Activated gamma-delta T cell treated with anti-CD3 and anti-CD28 coated beads, Interleukin-2, amount 50 U/mL, for 16 hours (primary cell): ENCODE measurements at regions not wholly inside any gene's neighbourhood (a gene's known extent, or its start where the extent isn't known, plus 50 kb on each side); places are given as distances from the start of the nearest gene placed in this dataset.
"Not testable (repeated sequence)": the region's sequence is repeated elsewhere in the genome, so short reads cannot be mapped to it uniquely, and the experiment has no call there.

ENCODE experiments used
- DNase-seq: peaks from one replicate; pipeline ENCODE4 v3.0.0-alpha.2; 2020; ENCODE audit warnings: low read depth

GRCh38 chr3:153442799-153443487 is 280.9 kb downstream of the RAP2B start:
- no peak for DNase-seq

GRCh38 chr3:153443961-153444360 is 281.9 kb downstream of the RAP2B start:
- DNase-seq: no peak

DNA sequence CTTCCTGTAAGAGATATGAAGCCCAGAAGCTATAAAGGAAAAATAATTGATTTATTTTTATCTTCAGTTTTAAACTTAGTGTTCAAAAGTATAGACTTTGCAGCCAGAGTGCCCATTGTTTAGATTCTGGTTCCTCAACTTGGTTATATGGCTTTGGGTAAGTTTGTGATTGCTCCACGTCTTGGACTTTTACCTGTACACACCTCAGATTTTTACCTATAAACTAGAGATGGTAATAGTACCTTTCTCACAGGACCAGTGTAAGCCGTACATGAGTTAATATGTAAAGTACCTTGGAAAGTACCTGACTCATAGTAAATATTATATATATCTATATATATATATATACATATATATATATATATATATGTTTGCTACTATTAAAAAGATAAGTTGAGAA is 283.8 kb downstream of the RAP2B start:
- no peak for DNase-seq

GRCh38 chr3:153448151-153448829 is 286.3 kb downstream of the RAP2B start:
- no peak for DNase-seq

- no peak for DNase-seq
These were observed 295.0 kb downstream of the RAP2B start for GRCh38 chr3:153456833-153457545.

GRCh38 chr3:153458881-153459280 is 296.9 kb downstream of the RAP2B start:
- DNase-seq: no peak

GRCh38 chr3:153462545-153462944 is 300.5 kb downstream of the RAP2B start:
- DNase-seq: no peak

DNA sequence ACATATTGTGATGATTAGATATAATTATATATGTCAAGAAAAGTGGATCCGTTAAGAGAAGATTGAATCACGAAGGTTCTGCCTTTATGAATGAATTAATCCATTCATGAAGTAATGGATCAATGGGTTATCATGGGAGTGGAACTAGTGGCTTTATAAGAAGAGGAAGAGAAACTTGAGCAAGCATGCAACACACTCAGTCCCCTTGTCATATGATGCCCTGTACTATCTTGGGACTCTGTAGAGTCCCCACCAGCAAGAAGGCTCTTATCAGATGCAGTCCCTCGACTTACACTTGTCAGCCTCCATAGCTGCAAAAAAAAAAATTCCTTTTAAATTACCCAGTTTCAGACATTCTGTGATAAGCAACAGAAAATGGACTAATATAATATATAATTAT is 301.9 kb downstream of the RAP2B start:
- DNase-seq: no peak

DNA sequence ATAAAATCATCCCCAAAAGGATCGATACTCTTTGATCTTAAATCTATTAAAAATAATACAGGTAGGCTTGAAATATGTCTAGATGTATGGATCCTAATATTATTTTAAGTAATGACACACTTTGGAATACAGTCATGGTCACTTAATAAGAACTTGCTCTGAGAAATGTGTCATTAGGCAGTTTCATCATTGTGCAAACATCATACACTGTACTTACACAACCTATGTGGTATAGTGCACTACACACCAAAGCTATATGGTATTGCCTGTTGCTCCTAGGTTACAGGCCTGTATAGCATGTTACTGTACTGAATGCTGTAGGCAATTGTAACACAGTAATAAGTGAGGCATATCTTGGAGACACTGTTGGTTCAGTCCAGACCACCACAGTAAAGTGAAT is 307.1 kb downstream of the RAP2B start:
- no peak for DNase-seq

- DNase-seq: no peak
These were observed 322.8 kb downstream of the RAP2B start for GRCh38 chr3:153484842-153485241.

DNA sequence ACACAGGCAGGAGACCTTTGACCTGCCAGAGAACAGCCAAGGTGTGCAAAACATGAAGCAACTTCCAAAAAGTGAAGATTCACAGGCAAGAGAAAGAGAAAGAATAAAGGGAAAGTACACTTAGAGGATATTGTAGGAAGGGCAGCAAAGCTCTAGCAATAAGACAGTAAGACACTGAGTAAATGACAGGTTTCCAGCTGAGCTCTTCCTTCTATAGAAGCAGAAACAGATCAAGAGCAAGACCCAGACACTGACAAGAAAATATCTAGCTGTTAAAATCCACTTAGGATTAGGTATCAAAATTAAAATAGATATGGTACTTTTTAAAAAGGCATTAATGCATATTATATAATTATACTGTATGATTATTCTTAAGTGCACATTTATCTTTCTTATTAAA is 333.4 kb downstream of the RAP2B start:
- no peak for DNase-seq

GRCh38 chr3:153502682-153503081 is 340.7 kb downstream of the RAP2B start:
- no peak for DNase-seq

DNA sequence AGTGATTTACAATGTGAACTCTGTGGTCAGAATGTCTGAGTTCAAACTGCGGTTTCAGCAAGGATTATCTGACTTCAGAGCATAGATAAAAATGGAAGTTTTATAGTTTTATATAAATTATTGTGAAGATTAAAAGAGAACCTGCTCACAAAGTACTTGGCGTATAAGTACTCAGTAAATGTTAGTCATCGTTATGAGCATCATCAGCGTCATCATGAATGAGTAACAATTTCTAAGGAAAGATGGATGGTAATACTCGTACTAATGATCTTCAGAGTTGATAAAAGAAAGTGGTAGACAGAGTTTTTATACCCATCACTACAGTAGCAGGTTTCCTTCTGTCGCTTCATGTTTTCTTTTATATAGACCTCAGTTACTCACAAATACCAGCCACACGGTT is 341.8 kb downstream of the RAP2B start:
- DNase-seq: no peak

DNA sequence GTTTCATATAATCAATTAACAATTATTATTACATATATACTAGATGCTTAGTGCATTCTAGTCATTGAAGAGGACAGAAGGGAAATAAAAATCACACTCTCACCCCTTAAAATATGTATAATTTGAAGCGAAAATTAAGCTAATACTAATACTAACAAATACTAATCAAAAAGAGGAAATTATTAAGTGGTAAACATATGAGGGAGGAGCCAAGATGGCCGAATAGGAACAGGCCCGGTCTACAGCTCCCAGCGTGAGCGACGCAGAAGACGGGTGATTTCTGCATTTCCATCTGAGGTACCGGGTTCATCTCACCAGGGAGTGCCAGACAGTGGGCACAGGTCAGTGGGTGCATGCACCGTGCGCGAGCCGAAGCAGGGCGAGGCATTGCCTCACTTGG is 344.2 kb downstream of the RAP2B start:
- not testable (repeated sequence) for DNase-seq

- DNase-seq: not testable (repeated sequence)
These were observed 344.7 kb downstream of the RAP2B start for GRCh38 chr3:153506686-153507085.

- DNase-seq: no peak
These were observed 351.2 kb downstream of the RAP2B start for GRCh38 chr3:153513236-153513635.

GRCh38 chr3:153528473-153528872 is 366.4 kb downstream of the RAP2B start:
- no peak for DNase-seq

- DNase-seq: no peak
These were observed 377.2 kb downstream of the RAP2B start for GRCh38 chr3:153539263-153539662.

GRCh38 chr3:153545471-153545870 is 383.4 kb downstream of the RAP2B start:
- DNase-seq: no peak

DNA sequence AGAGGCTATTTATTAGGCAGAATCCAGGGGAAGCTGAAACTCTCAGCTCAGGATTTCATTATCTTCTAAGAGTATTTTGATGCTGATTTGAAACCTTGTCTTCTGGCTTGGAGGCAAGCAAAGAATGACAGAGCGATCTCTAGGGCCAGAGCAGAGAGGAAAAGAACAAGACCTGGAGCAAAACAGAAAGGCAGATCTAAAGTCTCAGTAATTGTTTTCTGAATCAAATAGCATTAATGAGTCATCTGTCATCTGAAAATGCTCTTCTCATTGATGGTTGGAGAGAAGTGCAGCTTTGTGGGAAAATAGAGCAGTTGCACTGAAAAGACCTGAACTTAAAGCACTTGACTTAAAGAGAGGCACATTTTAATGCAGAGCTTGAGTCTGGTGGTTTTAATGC is 385.9 kb downstream of the RAP2B start:
- no peak for DNase-seq

GRCh38 chr3:153549686-153550085 is 387.7 kb downstream of the RAP2B start:
- not testable (repeated sequence) for DNase-seq

GRCh38 chr3:153551536-153552285 is 389.7 kb downstream of the RAP2B start:
- DNase-seq: no peak
